A549 (cell line): ENCODE measurements at regions not wholly inside any gene's neighbourhood (a gene's known extent, or its start where the extent isn't known, plus 50 kb on each side); places are given as distances from the start of the nearest gene placed in this dataset.

Experiments used
- BHLHE40 ChIP-seq: IDR thresholded peaks from 2 replicates; pipeline ENCODE4 v1.6.1; 2012; ENCODE audit warnings: low read depth, low read length, inconsistent platforms
- EHF ChIP-seq: fragments of 250-450 bp; sonication (Bioruptor Pico); IDR thresholded peaks from 2 replicates; pipeline ENCODE4 v1.5.0; 2020; ENCODE audit warnings: mild to moderate bottlenecking
- EP300 ChIP-seq, 2 experiments: fragments of >200 bp; sonication (Bioruptor Twin); formaldehyde crosslinking; IDR thresholded peaks; 2 replicates in 1 of 2; 3 replicates in 1 of 2; pipeline ENCODE4 v1.6.1; 2016 to 2017
- HOXB13 ChIP-seq: fragments of 250-450 bp; sonication (Bioruptor Pico); IDR thresholded peaks from 2 replicates; pipeline ENCODE4 v1.5.0; 2020; ENCODE audit warnings: low read depth, mild to moderate bottlenecking, moderate library complexity
- MYC ChIP-seq: IDR thresholded peaks from 2 replicates; pipeline ENCODE4 v1.6.1; 2012; ENCODE audit warnings: mild to moderate bottlenecking, inconsistent platforms, low read length, improper control_type of control experiment, borderline replicate concordance
- NFE2L2 ChIP-seq: fragments of 150-350 bp; conservative IDR thresholded peaks from 2 replicates; pipeline ENCODE4 v1.6.1; 2014; ENCODE audit warnings: low read length
- POLR2A ChIP-seq: IDR thresholded peaks from 2 replicates; pipeline ENCODE4 v1.6.1; 2012; ENCODE audit warnings: mild to moderate bottlenecking, low read length
- POLR2AphosphoS2 ChIP-seq: conservative IDR thresholded peaks from 2 replicates; pipeline ENCODE4 v1.6.1; 2012; ENCODE audit warnings: low read length, improper control_type of control experiment, inconsistent platforms
- RAD21 ChIP-seq, 2 experiments: fragments of >200 bp in 1 of 2; sonication (Bioruptor Twin) in 1 of 2; formaldehyde crosslinking in 1 of 2; IDR thresholded peaks in 1 of 2; conservative IDR thresholded peaks in 1 of 2; 2 replicates in 1 of 2; 3 replicates in 1 of 2; pipeline ENCODE4 v1.6.1; 2012 to 2018; ENCODE audit warnings: inconsistent platforms in 1 of 2
- SMC3 ChIP-seq: fragments of >200 bp; sonication (Bioruptor Twin); formaldehyde crosslinking; IDR thresholded peaks from 3 replicates; pipeline ENCODE4 v1.6.1; 2018; ENCODE audit warnings: inconsistent platforms
- ZFP36 ChIP-seq: fragments of 450-650 bp; IDR thresholded peaks from 2 replicates; pipeline ENCODE4 v1.6.1; 2014; ENCODE audit warnings: borderline replicate concordance; ENCODE audit not compliant: partially characterized antibody
- TF ChIP-seq, protein P1 (sequence below): fragments of 200-600 bp; sonication (generic); IDR thresholded peaks from 2 replicates; pipeline ENCODE4 v1.6.1; 2016; ENCODE audit warnings: antibody characterized with exemption, mild to moderate bottlenecking, moderate library complexity
- TF ChIP-seq, protein P2 (sequence below): fragments of >200 bp; sonication (Bioruptor Twin); formaldehyde crosslinking; IDR thresholded peaks from 3 replicates; pipeline ENCODE4 v1.5.1; 2016
- TF ChIP-seq, protein P3 (sequence below): IDR thresholded peaks from 2 replicates; pipeline ENCODE4 v1.6.1; 2012

DNA sequence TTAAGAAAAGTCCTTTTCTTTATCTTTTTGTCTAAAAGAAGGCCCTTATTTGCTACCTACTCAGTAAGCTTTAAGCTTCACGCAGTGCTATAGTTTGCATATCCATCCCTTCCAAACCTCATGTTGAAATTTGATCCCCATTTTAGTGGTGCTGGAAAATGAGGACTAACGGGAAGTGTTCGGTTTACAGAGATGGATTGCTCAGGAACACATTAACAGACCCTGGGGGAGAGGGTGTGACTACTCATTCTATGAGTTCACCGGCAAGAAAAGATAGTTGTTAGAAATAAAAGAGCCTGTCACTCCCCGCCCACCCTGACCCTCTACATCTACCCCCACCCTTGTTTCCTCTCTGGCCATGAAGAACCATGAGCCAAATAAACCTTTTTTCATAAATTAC is 546.2 kb downstream of the MEI4 start:
- no peak for TF ChIP-seq EP300 (IDR thresholded peaks at IDR 0.05)
- TF ChIP-seq, protein P1, sequence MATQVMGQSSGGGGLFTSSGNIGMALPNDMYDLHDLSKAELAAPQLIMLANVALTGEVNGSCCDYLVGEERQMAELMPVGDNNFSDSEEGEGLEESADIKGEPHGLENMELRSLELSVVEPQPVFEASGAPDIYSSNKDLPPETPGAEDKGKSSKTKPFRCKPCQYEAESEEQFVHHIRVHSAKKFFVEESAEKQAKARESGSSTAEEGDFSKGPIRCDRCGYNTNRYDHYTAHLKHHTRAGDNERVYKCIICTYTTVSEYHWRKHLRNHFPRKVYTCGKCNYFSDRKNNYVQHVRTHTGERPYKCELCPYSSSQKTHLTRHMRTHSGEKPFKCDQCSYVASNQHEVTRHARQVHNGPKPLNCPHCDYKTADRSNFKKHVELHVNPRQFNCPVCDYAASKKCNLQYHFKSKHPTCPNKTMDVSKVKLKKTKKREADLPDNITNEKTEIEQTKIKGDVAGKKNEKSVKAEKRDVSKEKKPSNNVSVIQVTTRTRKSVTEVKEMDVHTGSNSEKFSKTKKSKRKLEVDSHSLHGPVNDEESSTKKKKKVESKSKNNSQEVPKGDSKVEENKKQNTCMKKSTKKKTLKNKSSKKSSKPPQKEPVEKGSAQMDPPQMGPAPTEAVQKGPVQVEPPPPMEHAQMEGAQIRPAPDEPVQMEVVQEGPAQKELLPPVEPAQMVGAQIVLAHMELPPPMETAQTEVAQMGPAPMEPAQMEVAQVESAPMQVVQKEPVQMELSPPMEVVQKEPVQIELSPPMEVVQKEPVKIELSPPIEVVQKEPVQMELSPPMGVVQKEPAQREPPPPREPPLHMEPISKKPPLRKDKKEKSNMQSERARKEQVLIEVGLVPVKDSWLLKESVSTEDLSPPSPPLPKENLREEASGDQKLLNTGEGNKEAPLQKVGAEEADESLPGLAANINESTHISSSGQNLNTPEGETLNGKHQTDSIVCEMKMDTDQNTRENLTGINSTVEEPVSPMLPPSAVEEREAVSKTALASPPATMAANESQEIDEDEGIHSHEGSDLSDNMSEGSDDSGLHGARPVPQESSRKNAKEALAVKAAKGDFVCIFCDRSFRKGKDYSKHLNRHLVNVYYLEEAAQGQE, result no peak
- TF ChIP-seq BHLHE40, result no peak
- TF ChIP-seq NFE2L2, result no peak
- TF ChIP-seq, protein P2, sequence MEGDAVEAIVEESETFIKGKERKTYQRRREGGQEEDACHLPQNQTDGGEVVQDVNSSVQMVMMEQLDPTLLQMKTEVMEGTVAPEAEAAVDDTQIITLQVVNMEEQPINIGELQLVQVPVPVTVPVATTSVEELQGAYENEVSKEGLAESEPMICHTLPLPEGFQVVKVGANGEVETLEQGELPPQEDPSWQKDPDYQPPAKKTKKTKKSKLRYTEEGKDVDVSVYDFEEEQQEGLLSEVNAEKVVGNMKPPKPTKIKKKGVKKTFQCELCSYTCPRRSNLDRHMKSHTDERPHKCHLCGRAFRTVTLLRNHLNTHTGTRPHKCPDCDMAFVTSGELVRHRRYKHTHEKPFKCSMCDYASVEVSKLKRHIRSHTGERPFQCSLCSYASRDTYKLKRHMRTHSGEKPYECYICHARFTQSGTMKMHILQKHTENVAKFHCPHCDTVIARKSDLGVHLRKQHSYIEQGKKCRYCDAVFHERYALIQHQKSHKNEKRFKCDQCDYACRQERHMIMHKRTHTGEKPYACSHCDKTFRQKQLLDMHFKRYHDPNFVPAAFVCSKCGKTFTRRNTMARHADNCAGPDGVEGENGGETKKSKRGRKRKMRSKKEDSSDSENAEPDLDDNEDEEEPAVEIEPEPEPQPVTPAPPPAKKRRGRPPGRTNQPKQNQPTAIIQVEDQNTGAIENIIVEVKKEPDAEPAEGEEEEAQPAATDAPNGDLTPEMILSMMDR, result no peak
- TF ChIP-seq HOXB13, result no peak
- TF ChIP-seq, protein P3, sequence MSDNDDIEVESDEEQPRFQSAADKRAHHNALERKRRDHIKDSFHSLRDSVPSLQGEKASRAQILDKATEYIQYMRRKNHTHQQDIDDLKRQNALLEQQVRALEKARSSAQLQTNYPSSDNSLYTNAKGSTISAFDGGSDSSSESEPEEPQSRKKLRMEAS, result no peak
- no peak for TF ChIP-seq POLR2A
- no peak for TF ChIP-seq POLR2AphosphoS2
- TF ChIP-seq ZFP36, result no peak
- no peak for TF ChIP-seq SMC3
- TF ChIP-seq RAD21 (conservative IDR thresholded peaks at IDR 0.05 in 1 of 2, IDR thresholded peaks at IDR 0.05 in 1 of 2), result no peak
- no peak for TF ChIP-seq MYC
- no peak for TF ChIP-seq EHF (CRISPR knock-in tag)
